WERI-Rb-1 (cell line): ENCODE measurements at regions not wholly inside any gene's neighbourhood (a gene's known extent, or its start where the extent isn't known, plus 50 kb on each side); places are given as distances from the start of the nearest gene placed in this dataset.

Experiments used
- DNase-seq: peaks from one replicate; pipeline ENCODE4 v3.0.0-alpha.2; 2020
- H3K27ac ChIP-seq: fragments of 250-450 bp; sonication (Bioruptor Pico); 2 replicates; pipeline ENCODE4 v1.5.1; 2020; ENCODE audit warnings: mild to moderate bottlenecking, moderate library complexity
- H3K27me3 ChIP-seq: fragments of 250-450 bp; sonication (Bioruptor Pico); 2 replicates; pipeline ENCODE4 v1.5.1; 2021; ENCODE audit warnings: mild to moderate bottlenecking, low read depth, moderate library complexity; ENCODE audit not compliant: insufficient read depth, severe bottlenecking
- H3K36me3 ChIP-seq: fragments of 250-450 bp; sonication (Bioruptor Pico); 2 replicates; pipeline ENCODE4 v1.5.1; 2020; ENCODE audit warnings: mild to moderate bottlenecking, moderate library complexity
- H3K4me3 ChIP-seq: 2 replicates; pipeline ENCODE4 v1.5.1; 2011; ENCODE audit warnings: low read depth, mild to moderate bottlenecking, control low read depth, low read length
- H3K9me3 ChIP-seq: fragments of 250-450 bp; sonication (Bioruptor Pico); 2 replicates; pipeline ENCODE4 v1.5.1; 2021; ENCODE audit warnings: mild to moderate bottlenecking, moderate library complexity; ENCODE audit not compliant: severe bottlenecking
- CTCF ChIP-seq: IDR thresholded peaks from 2 replicates; pipeline ENCODE4 v1.5.1; 2011; ENCODE audit warnings: low read depth, mild to moderate bottlenecking, control low read depth, inconsistent platforms, low read length

- Histone ChIP-seq H3K9me3 (no peaks in the 10 kb centered on the region), H3K27me3 (no peaks in the 10 kb centered on the region), H3K27ac (no peak overlapping the region), H3K36me3 (no peaks in the 10 kb centered on the region), H3K4me3 (no peak overlapping the region)
- TF ChIP-seq CTCF, result no peak
- no peak for DNase-seq
Observed at GRCh38 chr17:5672141-5672540, 87.8 kb upstream of the NLRP1 start.

DNA sequence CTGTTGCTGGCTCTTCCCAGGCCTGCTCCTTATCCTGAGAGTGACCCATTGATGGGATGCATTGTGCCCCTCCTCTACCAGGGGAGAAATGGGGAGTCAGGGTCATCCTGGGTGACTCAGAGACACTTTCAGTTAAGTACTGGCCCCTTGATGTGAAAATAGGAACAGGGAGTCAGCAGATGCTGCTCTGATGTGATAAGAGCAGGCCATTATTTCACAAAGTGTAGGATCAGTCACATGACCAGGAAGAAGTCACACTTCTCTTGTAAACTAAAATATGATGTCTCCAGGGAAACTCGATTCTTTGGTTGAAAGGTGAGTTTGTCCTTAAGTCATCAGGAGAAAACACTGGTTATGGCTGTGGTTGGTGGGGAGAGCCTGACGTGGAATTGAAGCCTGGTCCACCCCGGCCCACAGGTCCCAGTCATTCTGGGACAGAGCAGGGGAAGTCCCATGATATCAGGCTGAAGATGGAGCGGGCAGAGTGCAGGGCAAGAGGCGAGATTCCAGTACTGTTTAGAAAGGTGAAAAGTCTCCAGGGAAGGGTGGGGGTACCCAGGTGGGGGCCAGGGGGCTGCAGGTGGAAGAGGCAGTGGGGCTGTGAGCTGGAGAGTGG lies 88.6 kb upstream of the NLRP1 start:
- no peak overlapping the region for H3K4me3 ChIP-seq
- H3K9me3 ChIP-seq, result no peaks in the 10 kb centered on the region
- no peaks in the 10 kb centered on the region for H3K27me3 ChIP-seq
- H3K27ac ChIP-seq, result no peak overlapping the region
- no peak for DNase-seq
- TF ChIP-seq CTCF, result no peak
- no peaks in the 10 kb centered on the region for H3K36me3 ChIP-seq

GRCh38 chr17:5675625-5676421 lies 91.5 kb upstream of the NLRP1 start:
- Histone ChIP-seq H3K36me3 (no peaks in the 10 kb centered on the region), H3K9me3 (no peaks in the 10 kb centered on the region), H3K4me3 (no peak overlapping the region), H3K27ac (no peak overlapping the region), H3K27me3 (no peaks in the 10 kb centered on the region)
- TF ChIP-seq CTCF, result no peak
- DNase-seq, result no peak

DNA sequence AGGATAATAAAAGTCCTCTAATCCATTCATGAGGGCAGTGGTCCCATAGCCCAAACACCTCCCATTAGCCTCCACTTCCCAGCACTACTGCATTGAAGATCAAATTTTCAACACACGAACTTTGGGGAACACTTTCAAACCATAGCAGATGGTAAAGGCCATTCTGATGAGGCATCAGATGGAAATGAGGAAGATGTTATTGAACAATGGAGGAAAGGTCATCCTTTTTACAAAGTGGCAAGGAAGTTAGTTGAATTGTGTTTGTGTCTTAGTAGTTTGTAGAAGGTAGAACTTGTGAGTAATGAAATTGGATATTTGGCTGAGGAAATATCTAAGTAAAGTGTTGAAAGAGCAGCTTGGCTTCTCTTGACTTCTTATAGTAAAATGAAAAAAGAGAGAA lies 93.3 kb upstream of the NLRP1 start:
- no peak overlapping the region for H3K4me3 ChIP-seq
- H3K27me3 ChIP-seq, result no peaks in the 10 kb centered on the region
- H3K36me3 ChIP-seq, result no peaks in the 10 kb centered on the region
- DNase-seq, result no peak
- H3K9me3 ChIP-seq, result no peaks in the 10 kb centered on the region
- H3K27ac ChIP-seq, result no peak overlapping the region
- TF ChIP-seq CTCF, result no peak

- Histone ChIP-seq H3K9me3 (no peaks in the 10 kb centered on the region), H3K27me3 (no peaks in the 10 kb centered on the region)
Observed at GRCh38 chr17:5678171-5678570, 93.9 kb upstream of the NLRP1 start.

More at GRCh38 chr17:5678171-5678570, 93.9 kb upstream of the NLRP1 start:
- no peak for DNase-seq
- Histone ChIP-seq H3K4me3 (no peak overlapping the region), H3K27ac (no peak overlapping the region), H3K36me3 (no peaks in the 10 kb centered on the region)
- TF ChIP-seq CTCF, result no peak
